ENCODE measurements at regions not wholly inside any gene's neighbourhood (a gene's known extent, or its start where the extent isn't known, plus 50 kb on each side); places are given as distances from the start of the nearest gene placed in this dataset.

DNA sequence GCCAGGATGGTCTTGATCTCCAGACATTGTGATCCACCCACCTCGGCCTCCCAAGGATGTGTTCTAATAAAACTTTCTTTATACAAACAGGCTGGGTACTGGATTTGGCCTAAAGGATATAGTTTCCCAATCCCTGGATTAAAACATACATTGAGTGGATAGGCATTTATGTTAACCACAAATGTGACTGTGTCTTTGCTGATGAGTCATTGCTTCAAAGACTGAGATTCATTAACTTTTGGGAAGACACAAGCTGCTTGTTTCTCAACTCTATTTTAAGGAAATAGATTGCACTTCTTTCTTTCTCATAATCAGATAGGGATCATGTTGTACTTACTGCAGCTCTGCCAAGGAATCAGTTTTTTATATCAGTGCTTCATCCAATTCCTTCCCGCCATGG, 131.3 kb upstream of the AGA start:
- no peak for DNase-seq (ENCODE audit: low spot score)

DNA sequence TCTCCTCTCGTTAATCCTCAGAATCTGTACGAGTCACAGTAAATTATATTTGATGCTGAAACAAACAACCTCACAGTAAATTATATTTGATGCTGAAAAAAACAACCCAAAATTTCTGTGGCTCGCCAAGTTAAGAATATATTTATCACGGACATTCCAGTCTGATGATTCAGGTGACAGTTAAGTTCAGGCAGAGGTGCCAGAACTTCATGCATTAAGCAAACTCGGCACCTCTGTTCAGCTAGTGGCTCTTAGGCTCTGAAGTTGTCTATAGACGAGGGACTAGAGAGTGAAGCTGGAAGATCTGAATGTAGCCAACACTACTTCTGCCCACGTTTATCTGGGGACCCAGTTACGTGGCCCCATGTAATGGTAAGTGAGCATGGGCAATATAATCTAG, 132.2 kb upstream of the AGA start:
- DNase-seq (ENCODE audit: low spot score): no peak

DNA sequence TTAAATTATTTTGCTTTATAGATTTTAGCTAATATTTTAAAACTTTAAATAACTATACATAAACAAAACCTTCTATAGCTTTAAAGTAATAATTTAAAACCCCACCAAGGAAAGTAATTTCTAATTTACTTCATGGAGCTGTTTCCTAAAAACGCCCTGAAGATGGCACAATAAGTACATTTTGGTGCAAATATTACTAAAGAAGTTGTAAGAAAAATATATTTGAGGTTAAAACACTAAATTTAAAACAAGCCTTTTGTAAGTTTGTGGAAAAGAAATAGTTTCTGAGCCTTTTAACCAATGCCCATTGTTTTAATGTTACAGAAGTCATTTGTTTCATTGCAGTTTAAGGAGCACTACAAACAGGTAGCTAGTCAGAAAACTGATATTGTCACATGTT, 137.4 kb upstream of the AGA start:
- no peak for DNase-seq (ENCODE audit: low spot score)

DNA sequence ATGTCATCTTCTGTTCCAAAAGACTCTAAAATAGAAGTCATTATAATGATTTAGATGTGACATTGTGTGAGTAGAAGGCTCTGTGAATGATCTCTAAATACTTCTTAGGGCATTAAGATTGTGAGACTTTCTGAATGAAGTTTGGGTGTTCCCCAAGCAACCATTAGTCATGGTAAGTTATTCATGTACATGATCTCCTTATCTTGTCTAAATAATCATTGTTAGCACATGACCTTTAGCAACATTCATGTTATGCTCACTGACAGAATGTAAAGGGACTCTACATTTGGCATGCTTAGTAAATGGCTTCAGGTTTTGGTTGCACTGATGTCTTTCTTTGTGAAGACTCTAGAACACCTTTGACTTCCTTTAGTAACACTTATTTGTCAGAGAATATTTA, 140.8 kb upstream of the AGA start:
- no peak for DNase-seq (ENCODE audit: low spot score)

DNA sequence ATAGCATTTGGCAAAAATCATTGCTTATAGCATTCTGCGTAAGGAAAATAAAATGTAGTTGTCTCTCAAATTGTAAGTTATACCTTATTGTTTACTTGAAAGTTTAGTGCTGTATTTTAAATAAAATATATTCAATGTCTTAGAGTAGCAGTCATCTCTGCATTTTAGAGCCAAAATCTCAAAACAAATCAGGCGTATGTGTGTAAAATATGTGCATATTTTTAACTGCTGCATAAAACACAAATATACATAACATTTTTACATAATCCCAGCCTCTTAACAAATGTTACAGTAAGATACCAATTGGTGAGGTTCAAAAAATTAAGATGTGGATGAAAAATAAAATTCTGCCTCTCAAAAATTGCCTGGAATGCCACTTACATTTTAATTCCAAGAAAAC, 145.8 kb upstream of the AGA start:
- no peak for DNase-seq (ENCODE audit: low spot score)

DNA sequence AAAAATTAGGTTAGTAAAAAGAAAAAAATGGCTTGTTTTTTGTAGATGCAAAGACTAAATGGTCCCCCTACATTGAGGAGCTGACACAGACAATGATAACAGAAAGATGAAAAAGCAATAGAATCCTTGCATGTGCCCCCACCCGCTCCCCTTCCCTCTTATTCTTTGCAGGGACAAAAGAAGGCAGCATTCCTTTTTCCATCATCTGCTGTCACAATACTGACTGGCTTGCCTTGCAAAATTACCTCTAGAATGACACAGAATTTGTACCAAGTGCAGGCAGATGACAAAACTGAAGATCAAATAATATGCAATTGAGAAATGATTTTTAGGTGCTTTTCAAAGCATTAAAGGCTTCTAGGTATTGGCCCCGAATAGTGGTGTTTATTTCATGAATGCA, 153.1 kb upstream of the AGA start:
- DNase-seq (ENCODE audit: low spot score): no peak

DNA sequence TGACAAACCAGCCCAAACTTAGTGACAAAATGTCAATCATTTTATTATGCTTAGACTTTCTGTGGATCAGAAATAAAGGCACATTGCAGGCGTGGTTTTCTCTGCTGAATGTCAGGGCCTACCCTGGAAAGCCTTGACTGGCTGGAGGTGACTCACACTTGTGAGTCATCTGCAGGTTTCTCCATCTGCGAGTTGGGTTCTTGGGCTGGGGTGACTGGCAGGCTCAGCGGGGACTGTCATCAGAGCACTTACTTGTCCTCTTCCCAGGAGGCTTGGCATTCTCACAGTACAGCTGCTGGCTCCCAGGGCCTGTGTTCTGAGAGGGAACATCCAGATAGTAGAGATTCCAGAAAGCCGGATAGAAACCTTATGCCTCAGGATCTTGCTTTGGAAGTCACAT, 153.8 kb upstream of the AGA start:
- DNase-seq (ENCODE audit: low spot score): no peak

DNA sequence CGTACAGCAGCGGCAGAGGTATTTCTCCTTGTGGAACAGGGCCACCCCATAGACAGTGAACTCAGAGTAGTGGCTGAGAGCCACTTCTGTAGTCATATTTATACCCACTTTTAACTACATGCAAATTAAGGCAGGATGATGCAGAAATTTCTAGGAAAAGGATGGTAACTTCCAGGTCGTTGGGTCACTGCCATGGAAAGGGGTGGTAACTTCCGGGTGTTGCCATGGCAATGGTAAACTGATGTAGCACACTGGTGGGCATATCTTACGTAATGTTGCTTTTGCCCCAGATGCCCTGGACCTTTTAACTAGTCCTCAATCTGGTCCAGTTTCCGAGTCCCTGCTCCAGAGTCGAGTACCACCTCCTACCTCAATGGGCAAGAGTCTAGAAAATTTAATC, 154.8 kb upstream of the AGA start:
- DNase-seq (ENCODE audit: low spot score): no peak

DNA sequence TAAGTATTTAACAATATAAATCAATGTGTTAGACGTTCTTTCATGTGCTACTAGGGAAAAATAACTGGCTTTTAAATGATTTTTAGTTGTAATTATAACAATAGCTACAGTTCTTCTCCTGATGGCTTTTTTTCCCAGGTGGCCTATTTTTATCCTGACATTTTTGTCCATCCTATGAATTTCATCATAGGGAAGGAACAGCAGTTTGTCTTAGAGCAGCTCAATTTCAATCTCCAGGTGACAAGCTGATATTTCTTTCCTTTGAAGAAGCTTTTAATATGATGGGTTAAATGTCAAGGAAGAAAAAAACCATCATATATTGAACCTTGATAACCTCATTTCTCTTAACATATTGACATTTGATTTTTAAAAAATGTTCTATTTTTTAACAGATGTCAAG, 163.0 kb upstream of the AGA start:
- no peak for DNase-seq (ENCODE audit: low spot score)

DNA sequence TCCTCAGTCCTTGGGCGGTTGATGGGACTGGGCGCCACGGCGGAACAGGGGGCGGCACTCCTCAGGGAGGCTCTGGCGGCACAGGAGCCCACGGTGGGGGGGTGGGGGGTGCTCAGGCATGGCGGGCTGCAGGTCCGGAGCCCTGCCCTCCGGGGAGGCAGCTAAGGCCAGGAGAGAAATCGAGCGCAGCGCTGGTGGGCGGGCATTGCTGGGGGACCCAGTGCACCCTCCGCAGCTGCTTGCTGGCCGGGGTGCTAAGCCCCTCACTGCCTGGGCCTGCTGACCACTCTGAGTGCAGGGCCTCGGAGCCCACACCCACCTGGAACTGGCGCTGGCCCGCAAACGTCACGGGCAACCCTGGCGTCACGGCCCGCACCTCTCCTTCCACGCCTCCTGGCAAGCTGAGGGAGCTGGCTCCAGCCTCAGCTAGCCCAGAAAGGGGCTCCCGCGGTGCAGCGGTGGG, 164.9 kb upstream of the AGA start:
- no peak for DNase-seq (ENCODE audit: low spot score)

DNA sequence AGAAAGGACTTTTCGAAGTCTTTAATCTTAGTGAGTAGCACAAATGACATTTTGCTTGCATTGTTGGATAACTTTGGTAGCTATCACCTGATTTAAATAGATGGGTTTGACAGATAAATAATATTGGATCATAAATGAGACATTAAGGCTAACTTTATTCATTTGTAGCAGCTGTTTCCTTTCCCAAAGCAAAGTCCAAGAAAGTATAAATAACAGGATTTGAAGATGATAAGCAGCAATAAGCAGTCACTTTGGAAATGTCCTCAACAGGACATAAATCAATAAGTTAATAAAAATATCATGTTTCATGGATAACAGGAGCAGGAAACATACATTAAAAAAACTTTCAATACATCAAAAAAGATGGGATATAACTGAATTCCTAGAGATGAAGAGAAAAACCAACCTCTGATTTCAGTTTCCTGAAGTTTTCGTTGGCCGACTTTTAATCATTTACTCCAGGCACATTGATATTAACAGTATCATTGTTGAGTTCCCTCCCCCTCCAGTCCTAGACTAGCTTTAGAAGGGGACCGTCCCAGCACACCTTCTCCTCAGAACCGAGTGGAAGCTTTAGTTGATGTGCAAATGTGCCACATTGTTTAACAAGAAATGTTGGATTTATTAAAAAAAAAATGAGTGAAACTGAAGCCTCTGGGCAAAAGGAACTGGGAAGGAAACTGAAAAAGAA, 169.9 kb upstream of the AGA start:
- no peak for DNase-seq (ENCODE audit: low spot score)

DNA sequence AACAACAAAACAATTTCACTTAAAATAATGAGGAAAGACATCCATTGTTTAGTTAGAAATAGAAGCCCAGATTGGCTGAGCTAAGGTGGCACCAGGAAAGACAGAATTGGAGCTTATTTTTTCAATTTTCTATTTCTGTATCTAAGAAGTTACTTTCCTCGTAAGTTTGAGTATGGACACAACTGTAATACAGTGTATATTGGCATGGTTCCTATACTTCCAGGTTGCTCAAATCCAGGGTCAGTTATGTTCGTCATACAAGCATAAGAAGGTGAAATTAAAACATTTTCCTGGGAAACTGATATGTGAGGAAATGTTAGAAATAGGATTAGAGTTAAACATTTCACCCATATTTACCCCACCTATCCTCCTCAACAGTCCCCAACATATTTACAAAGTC, 170.4 kb upstream of the AGA start:
- no peak for DNase-seq (ENCODE audit: low spot score)

DNA sequence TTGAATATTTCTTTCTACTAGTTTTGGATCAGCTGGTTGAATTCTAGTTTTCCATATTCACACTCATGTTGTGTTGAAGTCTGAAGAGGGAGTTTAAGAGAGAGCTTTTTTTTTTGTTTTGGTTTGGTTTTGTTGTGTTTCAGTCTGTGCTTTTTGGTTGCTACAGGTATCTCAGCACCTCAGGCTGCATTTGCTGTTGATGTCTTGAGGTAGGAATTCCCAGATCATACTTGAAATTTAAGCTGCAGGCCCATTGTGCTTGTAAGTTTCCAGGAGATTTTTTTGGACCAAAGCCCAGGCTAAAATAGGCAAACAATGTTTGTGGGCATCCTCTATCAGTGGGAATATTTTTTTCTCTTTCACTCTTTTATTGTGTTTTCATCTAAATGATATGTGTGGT, 190.2 kb upstream of the AGA start:
- no peak for DNase-seq (ENCODE audit: low spot score)

DNA sequence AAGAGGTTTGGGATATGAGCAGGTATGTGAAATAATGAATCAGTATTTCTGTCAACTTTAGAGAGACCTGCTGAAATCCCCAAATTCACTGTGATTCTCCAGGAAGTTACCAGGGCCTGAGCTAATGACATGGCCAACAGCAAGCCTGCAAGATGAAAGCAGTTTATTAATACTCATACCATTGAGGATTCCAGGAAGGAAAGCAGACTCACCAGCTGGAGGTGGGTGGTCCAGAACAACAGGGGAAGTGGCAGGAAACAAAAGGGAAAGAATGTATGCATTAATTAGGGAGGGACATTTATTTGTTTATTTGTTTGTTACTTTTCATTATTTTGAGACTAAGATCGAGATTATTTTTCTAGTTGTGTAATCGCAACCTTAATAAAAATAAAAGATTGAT, 196.6 kb upstream of the AGA start:
- no peak for DNase-seq (ENCODE audit: low spot score)

DNA sequence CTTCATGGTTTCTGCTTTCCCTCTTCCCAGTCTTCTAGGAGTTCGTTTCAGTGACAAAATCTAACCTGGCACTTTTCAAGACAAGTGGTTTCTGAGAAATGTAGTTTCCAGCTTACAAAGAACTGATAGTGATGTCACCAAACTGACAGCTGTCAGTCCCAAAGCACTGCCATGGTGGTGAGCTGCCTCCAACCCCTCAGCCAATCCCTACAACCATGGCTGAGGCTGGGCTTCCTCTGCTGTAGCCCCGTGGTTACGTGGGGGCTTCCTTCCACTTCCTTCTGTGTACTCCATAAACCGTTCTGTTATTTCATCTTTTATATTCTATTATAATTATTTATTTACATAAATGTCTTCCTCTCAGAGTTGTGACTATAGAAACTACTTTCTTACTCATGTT, 198.6 kb upstream of the AGA start:
- DNase-seq (ENCODE audit: low spot score): no peak

DNA sequence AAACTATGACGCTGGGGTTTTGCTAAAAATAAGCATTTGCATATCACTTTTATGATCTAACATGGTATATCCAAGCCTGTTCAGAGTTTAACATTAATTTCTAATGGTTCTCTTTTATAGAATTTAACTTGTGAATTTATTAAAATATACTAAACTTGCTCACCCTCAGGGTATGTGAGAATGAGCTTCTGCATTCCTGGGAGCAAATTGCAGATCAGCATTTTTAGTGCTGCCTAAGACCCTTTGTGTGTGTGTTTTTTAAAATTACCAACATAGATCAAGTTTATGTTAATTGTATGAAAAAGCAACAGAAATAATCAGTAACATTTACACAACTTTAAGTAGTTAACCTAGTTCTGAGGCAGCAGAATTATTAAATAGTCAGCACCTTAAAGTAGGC, 218.0 kb upstream of the AGA start:
- no peak for DNase-seq (ENCODE audit: low spot score)

DNA sequence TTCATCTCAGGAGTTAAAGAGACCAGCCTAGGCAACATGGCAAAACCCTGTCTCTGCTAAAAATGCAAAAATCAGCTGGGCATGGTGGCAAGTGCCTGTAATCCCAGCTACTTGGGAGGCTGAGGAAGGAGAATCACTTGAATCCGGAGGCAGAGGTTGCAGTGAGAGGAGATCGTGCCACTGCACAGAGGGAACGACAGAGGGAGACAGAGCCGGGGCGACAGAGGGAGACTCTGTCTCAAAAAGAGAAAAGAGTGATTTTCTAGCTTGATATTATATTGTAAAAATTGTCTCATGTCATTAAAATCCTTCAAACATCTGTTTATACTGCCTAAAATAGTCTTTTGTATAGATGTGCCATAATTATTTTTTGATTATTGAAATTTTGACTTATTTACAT, 225.4 kb upstream of the AGA start:
- no peak for DNase-seq (ENCODE audit: low spot score)

DNA sequence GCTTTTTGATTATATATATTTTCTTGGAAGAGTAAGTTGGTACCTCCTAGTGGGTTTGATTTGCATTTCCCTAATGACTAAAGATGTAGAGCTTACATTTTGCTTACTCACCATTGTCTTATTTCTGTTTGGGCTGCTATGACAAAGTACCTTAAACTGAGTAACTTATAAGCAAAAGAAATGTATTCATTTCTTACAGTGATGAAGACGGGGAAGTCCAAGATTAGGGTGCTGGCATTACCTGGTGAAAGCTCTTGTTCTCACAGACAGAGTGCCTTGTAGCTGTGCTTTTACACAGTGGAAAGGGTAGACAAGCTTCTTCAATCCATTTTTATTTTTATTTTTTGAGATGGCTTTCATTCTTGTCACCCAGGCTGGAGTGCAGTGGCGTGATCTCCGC, 229.2 kb upstream of the AGA start:
- DNase-seq (ENCODE audit: low spot score): no peak

DNA sequence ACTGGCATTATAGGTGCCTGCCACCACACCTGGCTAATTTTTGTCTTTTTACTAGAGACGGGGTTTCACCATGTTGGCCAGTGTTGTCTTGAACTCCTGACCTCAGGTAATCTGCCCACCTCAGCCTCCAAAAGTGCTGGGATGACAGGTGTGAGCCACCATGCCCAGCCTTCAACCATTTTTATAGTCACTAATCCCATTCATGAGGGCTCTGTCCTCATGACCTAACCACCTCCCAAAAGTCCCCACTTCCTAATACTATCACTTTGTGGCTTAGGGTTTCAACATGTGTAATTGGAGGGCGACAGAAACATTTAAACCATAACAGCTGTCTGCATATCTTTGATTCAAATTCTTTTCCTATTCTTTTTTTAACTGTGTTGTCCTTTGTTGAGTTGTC, 229.6 kb upstream of the AGA start:
- DNase-seq (ENCODE audit: low spot score): no peak

DNA sequence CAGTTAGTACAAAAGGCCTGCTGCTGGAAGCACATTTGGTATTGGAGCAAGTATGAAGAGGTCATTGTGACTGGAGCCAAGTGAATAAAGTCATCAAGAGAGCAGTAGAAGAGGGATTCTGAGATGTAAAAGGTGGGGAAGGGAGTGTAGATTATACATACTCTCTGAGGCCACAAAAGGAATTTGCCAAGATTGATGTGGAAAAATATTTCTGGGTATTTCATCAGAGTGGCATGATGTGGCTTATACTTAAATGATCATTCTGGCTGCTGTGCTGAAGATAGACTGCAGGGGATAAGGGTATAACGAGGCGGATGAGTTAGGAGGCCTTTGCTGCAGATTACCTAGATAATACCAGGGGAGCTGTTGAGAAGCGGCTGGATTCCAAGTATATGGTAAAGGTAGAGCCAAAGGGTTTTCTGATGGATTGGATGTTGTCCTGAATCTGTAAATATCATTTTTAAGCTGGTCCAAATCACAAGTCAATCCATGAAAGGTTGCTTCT, 231.8 kb upstream of the AGA start:
- DNase-seq (ENCODE audit: low spot score): no peak

DNA sequence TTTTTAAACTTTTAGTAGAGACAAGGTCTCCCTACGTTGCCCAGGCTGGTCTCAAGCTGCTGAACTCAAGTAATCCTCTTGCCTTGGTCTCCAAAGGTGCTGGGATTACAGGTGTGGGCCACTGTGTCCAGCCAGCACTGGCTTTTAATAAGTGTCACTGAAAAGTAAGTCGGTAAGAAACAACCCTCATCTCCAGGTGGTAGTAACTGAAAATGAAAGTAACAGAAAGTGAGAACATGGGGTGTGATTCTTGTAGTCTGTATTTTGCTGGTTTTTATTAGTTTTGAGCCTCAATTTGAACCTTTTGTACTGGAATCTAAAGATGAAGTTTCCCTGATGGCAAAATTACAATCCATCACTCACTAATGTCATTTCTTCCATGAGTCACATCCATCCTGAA, 238.1 kb upstream of the AGA start:
- DNase-seq (ENCODE audit: low spot score): no peak

DNA sequence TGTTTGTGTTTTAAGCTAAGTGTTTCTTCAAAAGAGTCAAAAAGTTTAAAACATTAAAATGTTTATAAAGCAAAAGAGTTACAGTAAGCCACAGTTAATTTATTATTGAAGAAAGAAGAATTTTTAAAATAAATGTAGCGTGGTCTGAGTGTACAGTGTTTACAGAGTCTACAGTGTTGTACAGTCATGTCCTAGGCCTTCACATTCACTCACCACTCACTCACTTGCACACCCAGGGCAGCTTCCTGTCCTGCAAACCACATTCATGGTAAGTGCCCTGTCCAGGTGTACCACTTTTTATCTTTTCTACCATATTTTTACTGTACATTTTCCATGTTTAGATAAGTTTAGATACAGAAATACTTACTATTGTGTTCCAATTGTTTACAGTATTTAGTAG, 239.7 kb upstream of the AGA start:
- DNase-seq (ENCODE audit: low spot score): no peak

DNA sequence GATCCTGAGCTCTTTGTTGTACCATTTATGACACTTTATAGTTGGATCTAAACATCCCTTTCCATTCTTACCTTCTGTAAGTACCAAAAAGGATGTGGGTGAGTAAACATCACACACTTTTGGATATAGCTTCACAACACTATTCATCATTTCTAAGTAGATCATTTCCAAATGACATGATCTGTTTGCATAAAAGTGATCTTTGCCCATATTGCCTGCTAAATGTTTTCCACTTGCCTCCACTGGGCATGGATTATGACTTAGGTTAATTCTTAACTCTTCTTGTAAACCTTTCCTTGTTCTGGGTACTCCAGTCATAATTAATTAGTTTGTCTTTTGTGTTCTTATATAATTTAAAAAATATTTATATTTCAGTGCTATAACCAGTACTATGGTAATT, 244.9 kb upstream of the AGA start:
- DNase-seq (ENCODE audit: low spot score): no peak

DNA sequence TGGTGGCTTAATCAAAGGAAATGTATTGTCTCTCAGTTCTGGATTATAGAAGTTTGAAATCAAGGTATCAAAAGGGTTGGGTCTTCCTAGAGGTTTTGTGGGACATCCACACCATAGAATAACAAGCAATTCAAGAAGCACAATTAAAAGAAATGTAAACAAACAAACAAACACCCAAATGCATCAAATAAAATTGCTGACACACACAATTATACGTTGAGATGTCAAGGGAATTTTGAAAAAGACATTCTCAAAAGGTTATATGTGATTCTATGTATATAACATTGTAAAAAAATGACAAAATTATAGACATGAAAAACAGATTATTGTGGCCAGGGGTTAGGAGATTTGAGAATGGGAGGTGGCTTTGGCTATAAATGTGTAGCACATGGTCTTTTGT, 250.7 kb upstream of the AGA start:
- DNase-seq (ENCODE audit: low spot score): no peak

Data from germinal center (tissue), 1 donor.